ENCODE measurements at regions not wholly inside any gene's neighbourhood (a gene's known extent, or its start where the extent isn't known, plus 50 kb on each side); places are given as distances from the start of the nearest gene placed in this dataset.

DNA sequence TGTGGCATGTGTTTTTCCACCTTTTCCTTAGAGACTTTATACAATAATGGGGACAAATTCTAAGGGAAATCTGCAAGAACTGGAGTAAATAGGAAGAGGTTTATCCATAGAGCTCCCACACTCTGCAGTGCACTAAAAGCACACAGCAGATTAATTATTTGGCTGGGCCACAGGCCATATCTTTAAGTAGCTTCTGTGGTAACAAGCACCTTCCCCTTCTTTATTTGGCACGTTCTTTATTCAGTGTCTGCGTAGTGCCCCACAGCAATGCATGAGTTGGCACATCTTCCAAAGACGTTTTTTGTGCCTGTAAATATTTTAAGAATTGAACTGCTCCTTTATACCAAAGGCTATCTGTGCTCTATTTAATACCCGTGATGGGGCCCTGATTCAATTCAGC is 104.9 kb upstream of the MBL2 start:
- TF ChIP-seq, protein P1, sequence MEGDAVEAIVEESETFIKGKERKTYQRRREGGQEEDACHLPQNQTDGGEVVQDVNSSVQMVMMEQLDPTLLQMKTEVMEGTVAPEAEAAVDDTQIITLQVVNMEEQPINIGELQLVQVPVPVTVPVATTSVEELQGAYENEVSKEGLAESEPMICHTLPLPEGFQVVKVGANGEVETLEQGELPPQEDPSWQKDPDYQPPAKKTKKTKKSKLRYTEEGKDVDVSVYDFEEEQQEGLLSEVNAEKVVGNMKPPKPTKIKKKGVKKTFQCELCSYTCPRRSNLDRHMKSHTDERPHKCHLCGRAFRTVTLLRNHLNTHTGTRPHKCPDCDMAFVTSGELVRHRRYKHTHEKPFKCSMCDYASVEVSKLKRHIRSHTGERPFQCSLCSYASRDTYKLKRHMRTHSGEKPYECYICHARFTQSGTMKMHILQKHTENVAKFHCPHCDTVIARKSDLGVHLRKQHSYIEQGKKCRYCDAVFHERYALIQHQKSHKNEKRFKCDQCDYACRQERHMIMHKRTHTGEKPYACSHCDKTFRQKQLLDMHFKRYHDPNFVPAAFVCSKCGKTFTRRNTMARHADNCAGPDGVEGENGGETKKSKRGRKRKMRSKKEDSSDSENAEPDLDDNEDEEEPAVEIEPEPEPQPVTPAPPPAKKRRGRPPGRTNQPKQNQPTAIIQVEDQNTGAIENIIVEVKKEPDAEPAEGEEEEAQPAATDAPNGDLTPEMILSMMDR (IDR thresholded peaks at IDR 0.05; ENCODE audit: borderline replicate concordance, insufficient read depth, low read depth, low read length) = no peak
- H3K4me3 ChIP-seq (ENCODE audit: low read depth, low read length) = no peak overlapping the region

DNA sequence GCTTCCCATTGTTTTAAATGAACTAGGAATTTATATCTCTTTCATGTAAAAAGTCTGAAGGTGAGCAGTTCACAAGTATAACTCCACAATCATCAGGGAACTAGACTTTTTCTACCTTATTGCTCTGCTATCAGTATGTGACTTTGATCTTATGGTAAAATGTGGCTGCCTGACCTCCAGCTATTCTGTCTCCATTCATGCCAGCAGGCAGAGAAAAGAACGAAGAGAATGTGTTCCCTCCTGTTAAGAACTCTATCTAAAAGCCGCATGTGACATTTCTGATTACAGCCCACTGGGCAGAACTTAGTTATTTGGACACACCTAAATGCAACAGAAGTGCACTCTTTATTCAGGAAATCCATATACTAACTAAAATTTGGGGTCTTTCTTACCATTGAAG is 102.8 kb upstream of the MBL2 start:
- TF ChIP-seq, protein P1 (IDR thresholded peaks at IDR 0.05; ENCODE audit: borderline replicate concordance, insufficient read depth, low read depth, low read length) = no peak
- no peak overlapping the region for H3K4me3 ChIP-seq (ENCODE audit: low read depth, low read length)

DNA sequence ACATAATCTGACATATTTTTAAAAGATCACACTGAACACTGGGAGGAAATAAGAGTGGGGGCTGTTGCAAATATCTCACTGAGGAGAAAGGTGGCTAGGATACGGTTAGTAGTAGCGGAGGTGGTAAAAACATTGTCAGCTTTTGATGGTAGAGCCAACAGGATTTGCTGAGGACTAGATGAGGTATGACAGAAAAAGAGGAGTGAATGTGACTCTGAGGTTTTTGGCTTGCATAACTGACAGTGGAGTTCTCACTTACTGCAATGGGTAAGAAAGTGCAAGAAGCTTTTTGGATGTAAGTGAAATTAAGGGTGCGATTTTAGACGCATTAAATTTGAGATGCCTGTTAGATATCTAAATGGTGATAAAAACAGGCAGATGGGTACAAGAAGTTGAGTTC is 102.0 kb upstream of the MBL2 start:
- H3K4me3 ChIP-seq (ENCODE audit: low read depth, low read length) = no peak overlapping the region
- TF ChIP-seq, protein P1 (IDR thresholded peaks at IDR 0.05; ENCODE audit: borderline replicate concordance, insufficient read depth, low read depth, low read length) = no peak

DNA sequence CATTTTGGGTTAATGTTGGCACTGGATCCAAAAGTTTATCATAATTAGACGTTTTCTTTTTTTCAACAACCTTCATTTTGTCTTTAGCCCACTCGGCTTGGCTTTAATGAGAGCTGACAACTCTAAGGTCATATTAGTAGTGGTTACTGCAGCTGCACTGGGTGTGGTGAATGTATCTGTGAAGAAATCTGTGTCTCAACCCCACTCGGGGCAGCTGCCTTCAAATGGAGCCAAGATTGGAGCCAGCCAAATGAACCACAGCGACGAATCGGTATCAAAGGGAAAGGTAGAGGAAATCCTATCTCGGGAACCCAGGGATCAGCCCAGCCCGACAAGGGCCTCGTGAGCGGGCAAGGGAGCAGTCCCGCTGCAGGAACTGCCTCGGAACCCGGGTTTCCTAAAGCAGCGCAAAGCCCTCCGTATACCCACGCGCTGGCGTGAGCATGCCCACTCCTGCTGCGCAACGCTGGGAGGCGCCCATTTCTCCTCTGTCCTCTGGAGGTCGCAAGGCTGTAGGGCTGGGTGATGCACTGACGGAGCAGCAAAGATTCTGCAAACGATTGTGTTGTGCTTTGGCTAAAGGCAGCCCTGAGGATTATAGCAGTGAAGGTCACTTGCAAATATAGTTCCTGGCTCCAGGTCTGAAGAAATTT is 98.7 kb upstream of the MBL2 start:
- TF ChIP-seq, protein P1 (IDR thresholded peaks at IDR 0.05; ENCODE audit: borderline replicate concordance, insufficient read depth, low read depth, low read length) = no peak
- no peak overlapping the region for H3K4me3 ChIP-seq (ENCODE audit: low read depth, low read length)

DNA sequence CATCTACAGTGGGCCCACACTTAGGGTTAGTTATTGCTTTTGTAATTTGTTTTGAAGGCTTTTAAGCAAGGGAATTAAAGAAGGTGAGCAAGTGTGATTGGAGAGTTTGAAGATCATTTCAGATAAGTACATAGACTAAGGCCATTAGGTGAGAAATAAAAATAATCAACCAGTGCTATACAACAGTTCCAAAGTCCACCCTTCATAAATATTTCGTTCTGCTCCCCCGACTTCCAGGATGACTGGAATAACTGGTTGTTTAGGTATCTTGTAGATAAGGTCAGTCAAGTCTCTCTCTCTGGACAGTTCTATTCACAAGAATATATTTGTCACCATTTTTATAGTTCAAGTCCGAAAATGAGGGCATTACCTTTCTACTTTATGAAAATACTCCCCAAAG is 98.0 kb upstream of the MBL2 start:
- no peak overlapping the region for H3K4me3 ChIP-seq (ENCODE audit: low read depth, low read length)
- TF ChIP-seq, protein P1 (IDR thresholded peaks at IDR 0.05; ENCODE audit: borderline replicate concordance, insufficient read depth, low read depth, low read length) = no peak

DNA sequence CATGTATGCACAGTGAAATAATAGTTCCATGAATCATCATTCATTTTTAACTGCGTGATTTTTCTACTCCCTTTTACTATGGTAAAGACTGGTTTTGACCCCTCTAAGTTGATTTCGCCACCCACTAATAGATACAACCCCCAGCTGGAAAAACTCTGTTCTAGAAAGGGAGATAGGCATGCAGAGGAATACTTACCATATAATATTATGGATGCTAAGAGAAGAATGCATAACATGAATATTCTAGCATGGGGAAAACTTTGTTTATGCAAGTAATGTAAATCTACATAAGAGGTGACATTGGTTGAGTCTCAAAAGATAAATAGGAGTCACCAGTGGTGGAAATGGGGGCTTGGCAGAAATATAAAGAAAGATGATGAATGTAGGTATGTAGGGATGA is 97.3 kb upstream of the MBL2 start:
- H3K4me3 ChIP-seq (ENCODE audit: low read depth, low read length) = no peak overlapping the region
- TF ChIP-seq, protein P1 (IDR thresholded peaks at IDR 0.05; ENCODE audit: borderline replicate concordance, insufficient read depth, low read depth, low read length) = no peak

DNA sequence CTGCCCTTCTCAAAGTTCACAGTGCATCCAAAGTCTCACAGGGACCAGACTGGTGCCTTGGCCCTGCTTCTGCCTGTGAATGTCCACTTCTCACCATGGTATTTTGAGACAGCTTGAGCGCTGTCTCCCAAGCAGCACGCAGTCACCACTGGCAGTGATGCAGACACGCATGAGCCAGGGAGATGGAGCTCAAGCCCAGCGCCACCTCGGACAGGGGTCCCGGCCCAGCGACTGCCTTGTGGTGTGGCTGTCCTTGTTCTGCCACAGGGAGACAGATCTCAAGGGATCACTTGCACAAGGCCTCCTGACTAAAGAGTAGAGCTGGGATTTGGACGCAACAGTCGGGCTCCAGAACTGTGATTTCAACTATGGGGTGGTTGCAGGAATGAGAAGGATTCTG is 92.6 kb upstream of the MBL2 start:
- TF ChIP-seq, protein P1 (IDR thresholded peaks at IDR 0.05; ENCODE audit: borderline replicate concordance, insufficient read depth, low read depth, low read length) = no peak
- H3K4me3 ChIP-seq (ENCODE audit: low read depth, low read length) = no peak overlapping the region
